K562 (cell line): ENCODE measurements at regions not wholly inside any gene's neighbourhood (a gene's known extent, or its start where the extent isn't known, plus 50 kb on each side); places are given as distances from the start of the nearest gene placed in this dataset.

Source experiments
- DACH1 ChIP-seq: fragments of 450-650 bp; IDR thresholded peaks from 2 replicates; pipeline ENCODE4 v1.6.1; 2018; ENCODE audit not compliant: partially characterized antibody
- FOS ChIP-seq: IDR thresholded peaks from 3 replicates; pipeline ENCODE4 v1.6.1; 2011; ENCODE audit not compliant: insufficient read length; ENCODE audit errors: extremely low read depth
- GABPB1 ChIP-seq: sonication (generic); formaldehyde crosslinking; IDR thresholded peaks from 2 replicates; pipeline ENCODE4 v1.8.0; 2022; ENCODE audit warnings: mild to moderate bottlenecking, missing genetic modification reagents
- POU5F1 ChIP-seq: fragments of 150-350 bp; IDR thresholded peaks from 2 replicates; pipeline ENCODE4 v1.6.1; 2014; ENCODE audit warnings: borderline replicate concordance, low read length, low read depth, mild to moderate bottlenecking; ENCODE audit not compliant: partially characterized antibody
- SMARCC2 ChIP-seq: fragments of 450-650 bp; IDR thresholded peaks from 2 replicates; pipeline ENCODE4 v1.6.1; 2017; ENCODE audit warnings: antibody characterized with exemption, moderate library complexity, mild to moderate bottlenecking, low read depth
- YBX1 ChIP-seq: fragments of 450-650 bp; IDR thresholded peaks from 2 replicates; pipeline ENCODE4 v1.7.1; 2016; ENCODE audit warnings: mild to moderate bottlenecking
- YY1 ChIP-seq, 3 experiments: IDR thresholded peaks; 2 replicates each; pipeline ENCODE4 v1.6.1; 2011; ENCODE audit warnings: low read length in 2 of 3, mild to moderate bottlenecking in 2 of 3, moderate library complexity in 2 of 3, borderline replicate concordance in 1 of 3, control low read depth in 1 of 3, low read depth in 1 of 3; ENCODE audit not compliant: insufficient read depth in 3 of 3, insufficient replicate concordance in 2 of 3, control insufficient read depth in 1 of 3, insufficient read length in 1 of 3; ENCODE audit errors: extremely low read depth in 1 of 3
- ZZZ3 ChIP-seq: fragments of 450-650 bp; IDR thresholded peaks from 2 replicates; pipeline ENCODE4 v1.6.1; 2016; ENCODE audit warnings: antibody characterized with exemption, mild to moderate bottlenecking, moderate library complexity
- TF ChIP-seq, protein P1 (sequence below): fragments of 450-650 bp; IDR thresholded peaks from 2 replicates; pipeline ENCODE4 v1.6.1; 2016; ENCODE audit warnings: low read depth
- TF ChIP-seq, protein P2 (sequence below): sonication (generic); formaldehyde crosslinking; IDR thresholded peaks from 2 replicates; pipeline ENCODE4 v1.5.0; 2020; ENCODE audit warnings: missing genetic modification reagents
- TF ChIP-seq, protein P3 (sequence below): fragments of 250-450 bp; sonication (Bioruptor Pico); IDR thresholded peaks from 2 replicates; pipeline ENCODE4 v1.4.0; 2020

DNA sequence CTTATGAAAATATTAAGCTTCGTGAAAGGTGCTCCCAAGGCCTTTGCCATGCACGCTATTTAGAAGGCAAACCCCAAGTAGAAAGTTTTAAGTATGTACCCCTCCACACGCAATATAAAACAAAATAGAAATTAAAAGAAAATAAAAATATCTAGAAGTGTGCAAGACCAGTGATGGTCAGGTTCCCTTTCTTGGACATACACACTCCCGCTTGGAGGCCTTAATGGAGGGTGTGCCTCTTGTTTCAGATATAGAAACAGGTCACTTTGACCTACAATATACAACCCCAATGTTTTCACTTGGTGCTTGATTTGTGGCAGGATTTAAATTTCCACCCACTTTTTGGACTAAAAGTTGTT lies 127.4 kb upstream of the STC2 start (continued):
- TF ChIP-seq, protein P1, sequence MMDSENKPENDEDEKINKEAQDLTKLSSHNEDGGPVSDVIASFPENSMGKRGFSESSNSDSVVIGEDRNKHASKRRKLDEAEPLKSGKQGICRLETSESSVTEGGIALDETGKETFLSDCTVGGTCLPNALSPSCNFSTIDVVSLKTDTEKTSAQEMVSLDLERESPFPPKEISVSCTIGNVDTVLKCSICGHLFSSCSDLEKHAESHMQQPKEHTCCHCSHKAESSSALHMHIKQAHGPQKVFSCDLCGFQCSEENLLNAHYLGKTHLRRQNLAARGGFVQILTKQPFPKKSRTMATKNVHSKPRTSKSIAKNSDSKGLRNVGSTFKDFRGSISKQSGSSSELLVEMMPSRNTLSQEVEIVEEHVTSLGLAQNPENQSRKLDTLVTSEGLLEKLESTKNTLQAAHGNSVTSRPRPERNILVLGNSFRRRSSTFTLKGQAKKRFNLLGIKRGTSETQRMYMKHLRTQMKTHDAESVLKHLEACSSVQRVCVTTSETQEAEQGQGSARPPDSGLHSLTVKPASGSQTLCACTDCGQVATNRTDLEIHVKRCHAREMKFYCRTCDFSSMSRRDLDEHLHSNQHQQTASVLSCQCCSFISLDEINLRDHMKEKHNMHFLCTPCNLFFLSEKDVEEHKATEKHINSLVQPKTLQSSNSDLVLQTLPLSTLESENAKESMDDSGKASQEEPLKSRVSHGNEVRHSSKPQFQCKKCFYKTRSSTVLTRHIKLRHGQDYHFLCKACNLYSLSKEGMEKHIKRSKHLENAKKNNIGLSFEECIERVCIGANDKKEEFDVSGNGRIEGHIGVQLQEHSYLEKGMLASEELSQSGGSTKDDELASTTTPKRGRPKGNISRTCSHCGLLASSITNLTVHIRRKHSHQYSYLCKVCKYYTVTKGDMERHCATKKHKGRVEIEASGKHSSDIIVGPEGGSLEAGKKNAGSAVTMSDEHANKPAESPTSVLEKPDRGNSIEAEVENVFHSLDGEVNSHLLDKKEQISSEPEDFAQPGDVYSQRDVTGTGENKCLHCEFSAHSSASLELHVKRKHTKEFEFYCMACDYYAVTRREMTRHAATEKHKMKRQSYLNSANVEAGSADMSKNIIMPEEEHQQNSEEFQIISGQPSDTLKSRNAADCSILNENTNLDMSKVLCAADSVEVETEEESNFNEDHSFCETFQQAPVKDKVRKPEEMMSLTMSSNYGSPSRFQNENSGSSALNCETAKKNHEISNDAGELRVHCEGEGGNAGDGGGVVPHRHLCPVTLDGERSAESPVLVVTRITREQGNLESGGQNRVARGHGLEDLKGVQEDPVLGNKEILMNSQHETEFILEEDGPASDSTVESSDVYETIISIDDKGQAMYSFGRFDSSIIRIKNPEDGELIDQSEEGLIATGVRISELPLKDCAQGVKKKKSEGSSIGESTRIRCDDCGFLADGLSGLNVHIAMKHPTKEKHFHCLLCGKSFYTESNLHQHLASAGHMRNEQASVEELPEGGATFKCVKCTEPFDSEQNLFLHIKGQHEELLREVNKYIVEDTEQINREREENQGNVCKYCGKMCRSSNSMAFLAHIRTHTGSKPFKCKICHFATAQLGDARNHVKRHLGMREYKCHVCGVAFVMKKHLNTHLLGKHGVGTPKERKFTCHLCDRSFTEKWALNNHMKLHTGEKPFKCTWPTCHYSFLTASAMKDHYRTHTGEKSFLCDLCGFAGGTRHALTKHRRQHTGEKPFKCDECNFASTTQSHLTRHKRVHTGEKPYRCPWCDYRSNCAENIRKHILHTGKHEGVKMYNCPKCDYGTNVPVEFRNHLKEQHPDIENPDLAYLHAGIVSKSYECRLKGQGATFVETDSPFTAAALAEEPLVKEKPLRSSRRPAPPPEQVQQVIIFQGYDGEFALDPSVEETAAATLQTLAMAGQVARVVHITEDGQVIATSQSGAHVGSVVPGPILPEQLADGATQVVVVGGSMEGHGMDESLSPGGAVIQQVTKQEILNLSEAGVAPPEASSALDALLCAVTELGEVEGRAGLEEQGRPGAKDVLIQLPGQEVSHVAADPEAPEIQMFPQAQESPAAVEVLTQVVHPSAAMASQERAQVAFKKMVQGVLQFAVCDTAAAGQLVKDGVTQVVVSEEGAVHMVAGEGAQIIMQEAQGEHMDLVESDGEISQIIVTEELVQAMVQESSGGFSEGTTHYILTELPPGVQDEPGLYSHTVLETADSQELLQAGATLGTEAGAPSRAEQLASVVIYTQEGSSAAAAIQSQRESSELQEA = no peak
- TF ChIP-seq DACH1 = no peak
- peak in 1 of 3 experiments; percentile 35 for TF ChIP-seq YY1 (IDR thresholded peaks at IDR 0.05; ENCODE audit: borderline replicate concordance in 1 of 3, control insufficient read depth in 1 of 3, extremely low read depth in 1 of 3, insufficient read depth in 3 of 3, insufficient read length in 1 of 3, insufficient replicate concordance in 2 of 3, low read depth in 1 of 3, low read length in 2 of 3)
- no peak for TF ChIP-seq FOS
- TF ChIP-seq, protein P2, sequence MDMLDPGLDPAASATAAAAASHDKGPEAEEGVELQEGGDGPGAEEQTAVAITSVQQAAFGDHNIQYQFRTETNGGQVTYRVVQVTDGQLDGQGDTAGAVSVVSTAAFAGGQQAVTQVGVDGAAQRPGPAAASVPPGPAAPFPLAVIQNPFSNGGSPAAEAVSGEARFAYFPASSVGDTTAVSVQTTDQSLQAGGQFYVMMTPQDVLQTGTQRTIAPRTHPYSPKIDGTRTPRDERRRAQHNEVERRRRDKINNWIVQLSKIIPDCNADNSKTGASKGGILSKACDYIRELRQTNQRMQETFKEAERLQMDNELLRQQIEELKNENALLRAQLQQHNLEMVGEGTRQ (CRISPR knock-in tag) = no peak
- no peak for TF ChIP-seq GABPB1 (CRISPR knock-in tag)
- no peak for TF ChIP-seq ZZZ3
- no peak for TF ChIP-seq YBX1
- TF ChIP-seq POU5F1 = no peak
- TF ChIP-seq, protein P3, sequence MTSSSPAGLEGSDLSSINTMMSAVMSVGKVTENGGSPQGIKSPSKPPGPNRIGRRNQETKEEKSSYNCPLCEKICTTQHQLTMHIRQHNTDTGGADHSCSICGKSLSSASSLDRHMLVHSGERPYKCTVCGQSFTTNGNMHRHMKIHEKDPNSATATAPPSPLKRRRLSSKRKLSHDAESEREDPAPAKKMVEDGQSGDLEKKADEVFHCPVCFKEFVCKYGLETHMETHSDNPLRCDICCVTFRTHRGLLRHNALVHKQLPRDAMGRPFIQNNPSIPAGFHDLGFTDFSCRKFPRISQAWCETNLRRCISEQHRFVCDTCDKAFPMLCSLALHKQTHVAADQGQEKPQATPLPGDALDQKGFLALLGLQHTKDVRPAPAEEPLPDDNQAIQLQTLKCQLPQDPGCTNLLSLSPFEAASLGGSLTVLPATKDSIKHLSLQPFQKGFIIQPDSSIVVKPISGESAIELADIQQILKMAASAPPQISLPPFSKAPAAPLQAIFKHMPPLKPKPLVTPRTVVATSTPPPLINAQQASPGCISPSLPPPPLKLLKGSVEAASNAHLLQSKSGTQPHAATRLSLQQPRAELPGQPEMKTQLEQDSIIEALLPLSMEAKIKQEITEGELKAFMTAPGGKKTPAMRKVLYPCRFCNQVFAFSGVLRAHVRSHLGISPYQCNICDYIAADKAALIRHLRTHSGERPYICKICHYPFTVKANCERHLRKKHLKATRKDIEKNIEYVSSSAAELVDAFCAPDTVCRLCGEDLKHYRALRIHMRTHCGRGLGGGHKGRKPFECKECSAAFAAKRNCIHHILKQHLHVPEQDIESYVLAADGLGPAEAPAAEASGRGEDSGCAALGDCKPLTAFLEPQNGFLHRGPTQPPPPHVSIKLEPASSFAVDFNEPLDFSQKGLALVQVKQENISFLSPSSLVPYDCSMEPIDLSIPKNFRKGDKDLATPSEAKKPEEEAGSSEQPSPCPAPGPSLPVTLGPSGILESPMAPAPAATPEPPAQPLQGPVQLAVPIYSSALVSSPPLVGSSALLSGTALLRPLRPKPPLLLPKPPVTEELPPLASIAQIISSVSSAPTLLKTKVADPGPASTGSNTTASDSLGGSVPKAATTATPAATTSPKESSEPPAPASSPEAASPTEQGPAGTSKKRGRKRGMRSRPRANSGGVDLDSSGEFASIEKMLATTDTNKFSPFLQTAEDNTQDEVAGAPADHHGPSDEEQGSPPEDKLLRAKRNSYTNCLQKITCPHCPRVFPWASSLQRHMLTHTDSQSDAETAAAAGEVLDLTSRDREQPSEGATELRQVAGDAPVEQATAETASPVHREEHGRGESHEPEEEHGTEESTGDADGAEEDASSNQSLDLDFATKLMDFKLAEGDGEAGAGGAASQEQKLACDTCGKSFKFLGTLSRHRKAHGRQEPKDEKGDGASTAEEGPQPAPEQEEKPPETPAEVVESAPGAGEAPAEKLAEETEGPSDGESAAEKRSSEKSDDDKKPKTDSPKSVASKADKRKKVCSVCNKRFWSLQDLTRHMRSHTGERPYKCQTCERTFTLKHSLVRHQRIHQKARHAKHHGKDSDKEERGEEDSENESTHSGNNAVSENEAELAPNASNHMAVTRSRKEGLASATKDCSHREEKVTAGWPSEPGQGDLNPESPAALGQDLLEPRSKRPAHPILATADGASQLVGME (CRISPR knock-in tag) = no peak
- TF ChIP-seq SMARCC2 = peak; percentile 6; the same call in 1 of the 2 replicates
